Suprapubic skin (tissue), 4 donors: ENCODE measurements at regions not wholly inside any gene's neighbourhood (a gene's known extent, or its start where the extent isn't known, plus 50 kb on each side); places are given as distances from the start of the nearest gene placed in this dataset.

Experiments used
- EP300 ChIP-seq: sonication (generic); formaldehyde crosslinking; IDR thresholded peaks from one replicate; pipeline ENCODE4 v1.6.1; 2017; ENCODE audit warnings: antibody characterized with exemption
- POLR2A ChIP-seq, 2 donors: fragments of 450-650 bp; IDR thresholded peaks; one replicate each; pipeline ENCODE4 v1.6.1; 2017; ENCODE audit warnings: antibody characterized with exemption in 2 of 2, mild to moderate bottlenecking in 2 of 2, moderate library complexity in 2 of 2
- POLR2AphosphoS5 ChIP-seq, 3 donors: sonication (generic); formaldehyde crosslinking; IDR thresholded peaks; one replicate each; pipeline ENCODE4 v1.6.1; 2017; ENCODE audit warnings: antibody characterized with exemption in 3 of 3
- TF ChIP-seq, protein P1 (sequence below), 2 donors: fragments of 200-600 bp in 1 of 2; fragments of 450-650 bp in 1 of 2; sonication (generic) in 1 of 2; IDR thresholded peaks; one replicate each; pipeline ENCODE4 v1.5.1; 2016 to 2019; ENCODE audit warnings: antibody characterized with exemption in 2 of 2, mild to moderate bottlenecking in 1 of 2, moderate library complexity in 1 of 2

DNA sequence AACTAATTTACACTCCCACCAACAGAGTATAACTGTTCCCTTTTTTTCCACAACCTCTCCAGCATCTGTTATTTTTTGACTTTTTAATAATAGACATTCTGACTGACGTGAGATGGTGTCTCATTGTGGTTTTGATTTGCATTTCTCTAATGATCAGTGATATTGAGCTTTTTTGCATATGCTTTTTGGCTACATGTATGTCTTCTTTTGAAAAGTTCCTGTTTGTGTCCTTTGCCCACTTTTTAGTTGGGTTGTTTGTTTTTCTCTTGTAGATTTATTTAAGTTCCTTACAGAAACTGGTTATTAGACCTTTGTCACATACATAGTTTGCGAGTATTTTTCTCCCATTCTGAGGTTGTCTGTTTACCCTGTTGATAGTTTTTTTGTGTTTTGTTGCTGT is 375.2 kb downstream of the MATN1 start:
- TF ChIP-seq EP300, result no peak
- no peak for TF ChIP-seq POLR2AphosphoS5 (IDR thresholded peaks at IDR 0.05)
- TF ChIP-seq, protein P1, sequence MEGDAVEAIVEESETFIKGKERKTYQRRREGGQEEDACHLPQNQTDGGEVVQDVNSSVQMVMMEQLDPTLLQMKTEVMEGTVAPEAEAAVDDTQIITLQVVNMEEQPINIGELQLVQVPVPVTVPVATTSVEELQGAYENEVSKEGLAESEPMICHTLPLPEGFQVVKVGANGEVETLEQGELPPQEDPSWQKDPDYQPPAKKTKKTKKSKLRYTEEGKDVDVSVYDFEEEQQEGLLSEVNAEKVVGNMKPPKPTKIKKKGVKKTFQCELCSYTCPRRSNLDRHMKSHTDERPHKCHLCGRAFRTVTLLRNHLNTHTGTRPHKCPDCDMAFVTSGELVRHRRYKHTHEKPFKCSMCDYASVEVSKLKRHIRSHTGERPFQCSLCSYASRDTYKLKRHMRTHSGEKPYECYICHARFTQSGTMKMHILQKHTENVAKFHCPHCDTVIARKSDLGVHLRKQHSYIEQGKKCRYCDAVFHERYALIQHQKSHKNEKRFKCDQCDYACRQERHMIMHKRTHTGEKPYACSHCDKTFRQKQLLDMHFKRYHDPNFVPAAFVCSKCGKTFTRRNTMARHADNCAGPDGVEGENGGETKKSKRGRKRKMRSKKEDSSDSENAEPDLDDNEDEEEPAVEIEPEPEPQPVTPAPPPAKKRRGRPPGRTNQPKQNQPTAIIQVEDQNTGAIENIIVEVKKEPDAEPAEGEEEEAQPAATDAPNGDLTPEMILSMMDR (IDR thresholded peaks at IDR 0.05), result no peak
- TF ChIP-seq POLR2A (IDR thresholded peaks at IDR 0.05), result no peak
